ENCODE measurements at regions not wholly inside any gene's neighbourhood (a gene's known extent, or its start where the extent isn't known, plus 50 kb on each side); places are given as distances from the start of the nearest gene placed in this dataset.

GRCh38 chr10:45183174-45183573 lies 132.2 kb downstream of the OR13A1 start:
- TF ChIP-seq POLR3G (IDR thresholded peaks at IDR 0.05; ENCODE audit: extremely low read depth, insufficient read length, insufficient replicate concordance), result no peak
- TF ChIP-seq TAF7 (tag; IDR thresholded peaks at IDR 0.05), result no peak
- TF ChIP-seq, protein P1, sequence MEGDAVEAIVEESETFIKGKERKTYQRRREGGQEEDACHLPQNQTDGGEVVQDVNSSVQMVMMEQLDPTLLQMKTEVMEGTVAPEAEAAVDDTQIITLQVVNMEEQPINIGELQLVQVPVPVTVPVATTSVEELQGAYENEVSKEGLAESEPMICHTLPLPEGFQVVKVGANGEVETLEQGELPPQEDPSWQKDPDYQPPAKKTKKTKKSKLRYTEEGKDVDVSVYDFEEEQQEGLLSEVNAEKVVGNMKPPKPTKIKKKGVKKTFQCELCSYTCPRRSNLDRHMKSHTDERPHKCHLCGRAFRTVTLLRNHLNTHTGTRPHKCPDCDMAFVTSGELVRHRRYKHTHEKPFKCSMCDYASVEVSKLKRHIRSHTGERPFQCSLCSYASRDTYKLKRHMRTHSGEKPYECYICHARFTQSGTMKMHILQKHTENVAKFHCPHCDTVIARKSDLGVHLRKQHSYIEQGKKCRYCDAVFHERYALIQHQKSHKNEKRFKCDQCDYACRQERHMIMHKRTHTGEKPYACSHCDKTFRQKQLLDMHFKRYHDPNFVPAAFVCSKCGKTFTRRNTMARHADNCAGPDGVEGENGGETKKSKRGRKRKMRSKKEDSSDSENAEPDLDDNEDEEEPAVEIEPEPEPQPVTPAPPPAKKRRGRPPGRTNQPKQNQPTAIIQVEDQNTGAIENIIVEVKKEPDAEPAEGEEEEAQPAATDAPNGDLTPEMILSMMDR (IDR thresholded peaks at IDR 0.05 in 2 of 3, conservative IDR thresholded peaks at IDR 0.05 in 1 of 3; ENCODE audit: insufficient read depth in 2 of 3, low read depth in 1 of 3, low read length in 3 of 3), result no peak
- no peak for TF ChIP-seq U2AF1 (optimal IDR thresholded peaks at IDR 0.05; ENCODE audit: low read depth, low read length)
- no peak for TF ChIP-seq HNRNPH1 (optimal IDR thresholded peaks at IDR 0.05; ENCODE audit: low read depth, low read length)
- TF ChIP-seq, protein P2, sequence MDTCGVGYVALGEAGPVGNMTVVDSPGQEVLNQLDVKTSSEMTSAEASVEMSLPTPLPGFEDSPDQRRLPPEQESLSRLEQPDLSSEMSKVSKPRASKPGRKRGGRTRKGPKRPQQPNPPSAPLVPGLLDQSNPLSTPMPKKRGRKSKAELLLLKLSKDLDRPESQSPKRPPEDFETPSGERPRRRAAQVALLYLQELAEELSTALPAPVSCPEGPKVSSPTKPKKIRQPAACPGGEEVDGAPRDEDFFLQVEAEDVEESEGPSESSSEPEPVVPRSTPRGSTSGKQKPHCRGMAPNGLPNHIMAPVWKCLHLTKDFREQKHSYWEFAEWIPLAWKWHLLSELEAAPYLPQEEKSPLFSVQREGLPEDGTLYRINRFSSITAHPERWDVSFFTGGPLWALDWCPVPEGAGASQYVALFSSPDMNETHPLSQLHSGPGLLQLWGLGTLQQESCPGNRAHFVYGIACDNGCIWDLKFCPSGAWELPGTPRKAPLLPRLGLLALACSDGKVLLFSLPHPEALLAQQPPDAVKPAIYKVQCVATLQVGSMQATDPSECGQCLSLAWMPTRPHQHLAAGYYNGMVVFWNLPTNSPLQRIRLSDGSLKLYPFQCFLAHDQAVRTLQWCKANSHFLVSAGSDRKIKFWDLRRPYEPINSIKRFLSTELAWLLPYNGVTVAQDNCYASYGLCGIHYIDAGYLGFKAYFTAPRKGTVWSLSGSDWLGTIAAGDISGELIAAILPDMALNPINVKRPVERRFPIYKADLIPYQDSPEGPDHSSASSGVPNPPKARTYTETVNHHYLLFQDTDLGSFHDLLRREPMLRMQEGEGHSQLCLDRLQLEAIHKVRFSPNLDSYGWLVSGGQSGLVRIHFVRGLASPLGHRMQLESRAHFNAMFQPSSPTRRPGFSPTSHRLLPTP (IDR thresholded peaks at IDR 0.05; ENCODE audit: borderline replicate concordance, extremely low read depth, insufficient read length), result no peak
- TF ChIP-seq NFE2L1 (tag; IDR thresholded peaks at IDR 0.05; ENCODE audit: borderline replicate concordance, low read depth), result no peak
- TF ChIP-seq SRF (CRISPR knock-in tag; IDR thresholded peaks at IDR 0.05), result no peak
- TF ChIP-seq YY1 (IDR thresholded peaks at IDR 0.05; ENCODE audit: borderline replicate concordance in 1 of 3, control insufficient read depth in 1 of 3, extremely low read depth in 1 of 3, insufficient read depth in 3 of 3, insufficient read length in 1 of 3, insufficient replicate concordance in 2 of 3, low read depth in 1 of 3, low read length in 2 of 3), result no peak
- no peak for TF ChIP-seq RFX5 (IDR thresholded peaks at IDR 0.05; ENCODE audit: low read depth, low read length)
- TF ChIP-seq RAD21 (CRISPR knock-in tag; conservative IDR thresholded peaks at IDR 0.05 in 1 of 2, IDR thresholded peaks at IDR 0.05 in 1 of 2), result no peak
- TF ChIP-seq, protein P3, sequence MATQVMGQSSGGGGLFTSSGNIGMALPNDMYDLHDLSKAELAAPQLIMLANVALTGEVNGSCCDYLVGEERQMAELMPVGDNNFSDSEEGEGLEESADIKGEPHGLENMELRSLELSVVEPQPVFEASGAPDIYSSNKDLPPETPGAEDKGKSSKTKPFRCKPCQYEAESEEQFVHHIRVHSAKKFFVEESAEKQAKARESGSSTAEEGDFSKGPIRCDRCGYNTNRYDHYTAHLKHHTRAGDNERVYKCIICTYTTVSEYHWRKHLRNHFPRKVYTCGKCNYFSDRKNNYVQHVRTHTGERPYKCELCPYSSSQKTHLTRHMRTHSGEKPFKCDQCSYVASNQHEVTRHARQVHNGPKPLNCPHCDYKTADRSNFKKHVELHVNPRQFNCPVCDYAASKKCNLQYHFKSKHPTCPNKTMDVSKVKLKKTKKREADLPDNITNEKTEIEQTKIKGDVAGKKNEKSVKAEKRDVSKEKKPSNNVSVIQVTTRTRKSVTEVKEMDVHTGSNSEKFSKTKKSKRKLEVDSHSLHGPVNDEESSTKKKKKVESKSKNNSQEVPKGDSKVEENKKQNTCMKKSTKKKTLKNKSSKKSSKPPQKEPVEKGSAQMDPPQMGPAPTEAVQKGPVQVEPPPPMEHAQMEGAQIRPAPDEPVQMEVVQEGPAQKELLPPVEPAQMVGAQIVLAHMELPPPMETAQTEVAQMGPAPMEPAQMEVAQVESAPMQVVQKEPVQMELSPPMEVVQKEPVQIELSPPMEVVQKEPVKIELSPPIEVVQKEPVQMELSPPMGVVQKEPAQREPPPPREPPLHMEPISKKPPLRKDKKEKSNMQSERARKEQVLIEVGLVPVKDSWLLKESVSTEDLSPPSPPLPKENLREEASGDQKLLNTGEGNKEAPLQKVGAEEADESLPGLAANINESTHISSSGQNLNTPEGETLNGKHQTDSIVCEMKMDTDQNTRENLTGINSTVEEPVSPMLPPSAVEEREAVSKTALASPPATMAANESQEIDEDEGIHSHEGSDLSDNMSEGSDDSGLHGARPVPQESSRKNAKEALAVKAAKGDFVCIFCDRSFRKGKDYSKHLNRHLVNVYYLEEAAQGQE (IDR thresholded peaks at IDR 0.05; ENCODE audit: borderline replicate concordance), result no peak
- TF ChIP-seq, protein P3 (CRISPR knock-in tag; IDR thresholded peaks at IDR 0.05; ENCODE audit: low read depth), result no peak

Data from K562 (cell line).